ENCODE measurements at regions not wholly inside any gene's neighbourhood (a gene's known extent, or its start where the extent isn't known, plus 50 kb on each side); places are given as distances from the start of the nearest gene placed in this dataset.
"Not testable (repeated sequence)": the region's sequence is repeated elsewhere in the genome, so short reads cannot be mapped to it uniquely, and the experiment has no call there.

GRCh38 chr5:28400076-28400475, 1361.7 kb upstream of the CDH9 start:
- DNase-seq (ENCODE audit: low read depth), result no peak
- no peak for TF ChIP-seq CTCF (IDR thresholded peaks at IDR 0.05; ENCODE audit: control insufficient read depth, insufficient read depth, low read depth, low read length, missing control alignments)
- no peak overlapping the region for H3K4me3 ChIP-seq (ENCODE audit: control insufficient read depth, low read depth, low read length)

- no peak for DNase-seq (ENCODE audit: low read depth)
- no peak for TF ChIP-seq CTCF (IDR thresholded peaks at IDR 0.05; ENCODE audit: control insufficient read depth, insufficient read depth, low read depth, low read length, missing control alignments)
- no peak overlapping the region for H3K4me3 ChIP-seq (ENCODE audit: control insufficient read depth, low read depth, low read length)
Measured at GRCh38 chr5:28399211-28399610, 1360.8 kb upstream of the CDH9 start.

GRCh38 chr5:28398185-28398584, 1359.8 kb upstream of the CDH9 start:
- DNase-seq (ENCODE audit: low read depth), result no peak
- H3K4me3 ChIP-seq (ENCODE audit: control insufficient read depth, low read depth, low read length), result no peak overlapping the region

GRCh38 chr5:28397502-28397941, 1359.1 kb upstream of the CDH9 start:
- no peak for DNase-seq (ENCODE audit: low read depth)
- no peak overlapping the region for H3K4me3 ChIP-seq (ENCODE audit: control insufficient read depth, low read depth, low read length)
- TF ChIP-seq CTCF (IDR thresholded peaks at IDR 0.05; ENCODE audit: control insufficient read depth, insufficient read depth, low read depth, low read length, missing control alignments), result no peak

More at GRCh38 chr5:28398185-28398584, 1359.8 kb upstream of the CDH9 start:
- TF ChIP-seq CTCF (IDR thresholded peaks at IDR 0.05; ENCODE audit: control insufficient read depth, insufficient read depth, low read depth, low read length, missing control alignments), result no peak

- DNase-seq (ENCODE audit: low read depth), result no peak
- no peak overlapping the region for H3K4me3 ChIP-seq (ENCODE audit: control insufficient read depth, low read depth, low read length)
- no peak for TF ChIP-seq CTCF (IDR thresholded peaks at IDR 0.05; ENCODE audit: control insufficient read depth, insufficient read depth, low read depth, low read length, missing control alignments)
Measured at GRCh38 chr5:28391277-28391676, 1352.9 kb upstream of the CDH9 start.

- TF ChIP-seq CTCF (IDR thresholded peaks at IDR 0.05; ENCODE audit: control insufficient read depth, insufficient read depth, low read depth, low read length, missing control alignments), result no peak
- DNase-seq (ENCODE audit: low read depth), result no peak
Measured at GRCh38 chr5:28390341-28390740, 1352.0 kb upstream of the CDH9 start.

GRCh38 chr5:28389727-28390126, 1351.3 kb upstream of the CDH9 start:
- DNase-seq (ENCODE audit: low read depth); H3K4me3 ChIP-seq (ENCODE audit: control insufficient read depth, low read depth, low read length): not testable (repeated sequence)

More at GRCh38 chr5:28390341-28390740, 1352.0 kb upstream of the CDH9 start:
- H3K4me3 ChIP-seq (ENCODE audit: control insufficient read depth, low read depth, low read length), result no peak overlapping the region

Data from AG09309 (cell line).